HL-60 (cell line): ENCODE measurements at regions not wholly inside any gene's neighbourhood (a gene's known extent, or its start where the extent isn't known, plus 50 kb on each side); places are given as distances from the start of the nearest gene placed in this dataset.

Source experiments
- DNase-seq, 2 experiments: peaks; one replicate each; pipeline ENCODE4 v3.0.0-alpha.2; 2010 to 2020; ENCODE audit warnings: low read depth in 1 of 2, low spot score in 1 of 2
- H3K27ac ChIP-seq: fragments of 250-450 bp; sonication (Bioruptor Pico); replicated peaks from 2 replicates; pipeline ENCODE4 v1.5.1; 2020; ENCODE audit warnings: mild to moderate bottlenecking, moderate library complexity
- H3K27me3 ChIP-seq: fragments of 250-450 bp; sonication (Bioruptor Pico); 2 replicates; pipeline ENCODE4 v1.5.1; 2021; ENCODE audit warnings: mild to moderate bottlenecking, moderate library complexity; ENCODE audit not compliant: insufficient read depth, poor library complexity, severe bottlenecking
- H3K4me3 ChIP-seq: replicated peaks from 2 replicates; pipeline ENCODE4 v1.5.1; 2011; ENCODE audit warnings: mild to moderate bottlenecking, control low read depth, low read length; ENCODE audit not compliant: insufficient read depth
- CTCF ChIP-seq: IDR thresholded peaks from one replicate; pipeline ENCODE4 v1.5.1; 2011; ENCODE audit warnings: low read length, control low read depth, inconsistent platforms; ENCODE audit not compliant: insufficient read depth
- GABPA ChIP-seq: IDR thresholded peaks from 2 replicates; pipeline ENCODE4 v1.6.1; 2012; ENCODE audit warnings: low read depth
- POLR2AphosphoS5 ChIP-seq: IDR thresholded peaks from 2 replicates; pipeline ENCODE4 v1.6.1; 2012; ENCODE audit warnings: low read depth
- REST ChIP-seq: IDR thresholded peaks from 2 replicates; pipeline ENCODE4 v1.6.1; 2012; ENCODE audit warnings: low read depth; ENCODE audit not compliant: insufficient replicate concordance
- SPI1 ChIP-seq: IDR thresholded peaks from 2 replicates; pipeline ENCODE4 v1.6.1; 2012; ENCODE audit warnings: low read depth, mild to moderate bottlenecking, borderline replicate concordance

- H3K27ac ChIP-seq = no peak overlapping the region
- DNase-seq = no peak
- H3K27me3 ChIP-seq = no peaks in the 10 kb centered on the region
- H3K4me3 ChIP-seq = no peak overlapping the region
- no peak for TF ChIP-seq POLR2AphosphoS5
- TF ChIP-seq SPI1 = no peak
- TF ChIP-seq GABPA = no peak
- no peak for TF ChIP-seq CTCF
- no peak for TF ChIP-seq REST
Measured at GRCh38 chr13:50410921-50411746, 395.9 kb downstream of the KCNRG start.

- no peak for TF ChIP-seq SPI1
- TF ChIP-seq GABPA = no peak
- TF ChIP-seq REST = no peak
- TF ChIP-seq POLR2AphosphoS5 = no peak
- no peak for TF ChIP-seq CTCF
- Histone ChIP-seq H3K27me3 (no peaks in the 10 kb centered on the region), H3K4me3 (no peak overlapping the region), H3K27ac (no peak overlapping the region)
- no peak for DNase-seq
Measured at GRCh38 chr13:50412046-50412617, 396.9 kb downstream of the KCNRG start.

- no peaks in the 10 kb centered on the region for H3K27me3 ChIP-seq
- H3K27ac ChIP-seq = no peak overlapping the region
- H3K4me3 ChIP-seq = no peak overlapping the region
- TF ChIP-seq CTCF (no peak), POLR2AphosphoS5 (no peak), SPI1 (no peak), REST (no peak)
- no peak for DNase-seq
Measured at GRCh38 chr13:50414640-50415039, 399.4 kb downstream of the KCNRG start.
